HCT116 (cell line): ENCODE measurements at regions not wholly inside any gene's neighbourhood (a gene's known extent, or its start where the extent isn't known, plus 50 kb on each side); places are given as distances from the start of the nearest gene placed in this dataset.

Experiments
- ATAC-seq: fragments of 200-7000 bp; cut with Tn5 transposase; 2 replicates; pipeline ENCODE4 v1.9.1; 2020; ENCODE audit warnings: mild to moderate bottlenecking, moderate library complexity
- BruUV-seq: library from RNA; stranded (reverse); fragments of 400-500 nt; replicated peaks from 2 replicates; lab custom pipeline; 2021; lab: Mats Ljungman, UMichigan
- CTCF ChIA-PET: fragments of 300-600 bp; sonication (Branson Sonifier 250); formaldehyde crosslinking; loops from one replicate; lab custom pipeline; 2021; ENCODE audit warnings: antibody characterized with exemption; lab: Charles Lee
- POLR2A ChIA-PET: fragments of 300-600, 350-600 bp; sonication (Branson Sonifier 250); formaldehyde crosslinking; loops from one replicate; lab custom pipeline; 2021; ENCODE audit warnings: antibody characterized with exemption; lab: Charles Lee
- RAD21 ChIA-PET, 2 experiments: fragments of 300-600 bp; sonication (Branson Sonifier 250); formaldehyde crosslinking; loops; one replicate each; lab custom pipeline; 2023; ENCODE audit warnings: low total read pairs in 2 of 2; ENCODE audit not compliant: uncharacterized antibody in 2 of 2, unreplicated experiment in 2 of 2, low non-redundant PET in 1 of 2; lab: Charles Lee
- DNase-seq: peaks from one replicate; pipeline ENCODE4 v3.0.0-alpha.2; 2010; ENCODE audit warnings: low read depth, low spot score
- H2AFZ ChIP-seq: fragments of 200-600 bp; shearing (Covaris generic), sonication (generic); 2 replicates; pipeline ENCODE4 v1.6.1; 2017; ENCODE audit warnings: low read depth, mixed run types, mixed read lengths, antibody characterized with exemption, low read length; ENCODE audit not compliant: poor library complexity, severe bottlenecking
- H3K27ac ChIP-seq: 2 replicates; pipeline ENCODE4 v1.5.1; 2012; ENCODE audit warnings: low read depth, low read length
- H3K27me3 ChIP-seq: fragments of 200-600 bp; sonication (generic); 2 replicates; pipeline ENCODE4 v1.6.1; 2016; ENCODE audit warnings: mixed run types, low read length, mixed read lengths; ENCODE audit not compliant: insufficient read depth
- H3K36me3 ChIP-seq, 2 experiments: fragments of 200-500 bp in 1 of 2; fragments of 200-600 bp in 1 of 2; sonication (Bioruptor generic) in 1 of 2; sonication (generic) in 1 of 2; 2 replicates each; pipeline versions ENCODE4 v1.5.1 to v1.6.1; 2014 to 2016; ENCODE audit warnings: low read length in 2 of 2, inconsistent platforms in 1 of 2, mixed read lengths in 1 of 2, mixed run types in 1 of 2; ENCODE audit not compliant: insufficient read depth in 2 of 2, control insufficient read depth in 1 of 2
- H3K4me1 ChIP-seq, 2 experiments: fragments of 200-600 bp in 1 of 2; sonication (generic) in 1 of 2; 2 replicates each; pipeline versions ENCODE4 v1.5.1 to v1.6.1; 2012 to 2017; ENCODE audit warnings: low read length in 2 of 2, inconsistent platforms in 1 of 2, mild to moderate bottlenecking in 1 of 2, mixed read lengths in 1 of 2, mixed run types in 1 of 2, moderate library complexity in 1 of 2; ENCODE audit not compliant: insufficient read depth in 2 of 2, control insufficient read depth in 1 of 2
- H3K4me2 ChIP-seq: fragments of 200-600 bp; sonication (generic); 2 replicates; pipeline ENCODE4 v1.6.1; 2017; ENCODE audit warnings: mixed run types, low read length, mixed read lengths
- H3K4me3 ChIP-seq, 2 experiments: fragments of 200-600 bp in 1 of 2; sonication (generic) in 1 of 2; replicated peaks in 1 of 2; 2 replicates each; pipeline ENCODE4 v1.5.1; 2011 to 2016; ENCODE audit warnings: low read length in 2 of 2, control low read depth in 1 of 2, low read depth in 1 of 2, mild to moderate bottlenecking in 1 of 2, mixed read lengths in 1 of 2, mixed run types in 1 of 2
- H3K79me2 ChIP-seq: fragments of 200-600 bp; sonication (generic); 2 replicates; pipeline ENCODE4 v1.6.1; 2017; ENCODE audit warnings: mild to moderate bottlenecking, mixed run types, low read length, moderate library complexity, mixed read lengths; ENCODE audit not compliant: insufficient read depth
- H3K9ac ChIP-seq: fragments of 200-600 bp; sonication (generic); 2 replicates; pipeline ENCODE4 v1.6.1; 2016; ENCODE audit warnings: low read length, mixed read lengths
- H3K9me2 ChIP-seq: fragments of 200-600 bp; sonication (generic), shearing (Covaris generic); 2 replicates; pipeline ENCODE4 v1.6.1; 2017; ENCODE audit warnings: mixed run types, mild to moderate bottlenecking, moderate library complexity; ENCODE audit not compliant: insufficient read depth
- H3K9me3 ChIP-seq, 2 experiments: fragments of 200-500 bp in 1 of 2; fragments of 200-600 bp in 1 of 2; sonication (Bioruptor generic) in 1 of 2; sonication (generic) in 1 of 2; 2 replicates each; pipeline ENCODE4 v1.6.1; 2014 to 2017; ENCODE audit warnings: low read length in 2 of 2, mixed read lengths in 2 of 2, inconsistent platforms in 1 of 2, low read depth in 1 of 2, mild to moderate bottlenecking in 1 of 2, mixed run types in 1 of 2, moderate library complexity in 1 of 2; ENCODE audit not compliant: control insufficient read depth in 1 of 2, insufficient read depth in 1 of 2
- H4K20me1 ChIP-seq: fragments of 200-600 bp; sonication (generic), shearing (Covaris generic); 2 replicates; pipeline ENCODE4 v1.6.1; 2017; ENCODE audit warnings: mixed run types, mild to moderate bottlenecking, moderate library complexity; ENCODE audit not compliant: insufficient read depth
- CBX3 ChIP-seq: IDR thresholded peaks from 2 replicates; pipeline ENCODE4 v1.6.1; 2012; ENCODE audit warnings: low read depth
- CEBPB ChIP-seq: IDR thresholded peaks from 2 replicates; pipeline ENCODE4 v1.6.1; 2012; ENCODE audit warnings: low read depth
- EZH2 ChIP-seq: fragments of 200-600 bp; sonication (generic); IDR thresholded peaks from 2 replicates; pipeline ENCODE4 v1.6.1; 2017; ENCODE audit warnings: antibody characterized with exemption, mixed run types
- EZH2phosphoT487 ChIP-seq: fragments of 200-600 bp; IDR thresholded peaks from 2 replicates; pipeline ENCODE4 v1.6.1; 2018; ENCODE audit warnings: antibody characterized with exemption, borderline replicate concordance
- FOSL1 ChIP-seq: IDR thresholded peaks from 2 replicates; pipeline ENCODE4 v1.6.1; 2012; ENCODE audit warnings: low read depth
- JUND ChIP-seq: IDR thresholded peaks from 2 replicates; pipeline ENCODE4 v1.6.1; 2012
- POLR2A ChIP-seq: IDR thresholded peaks from 2 replicates; pipeline ENCODE4 v1.7.0; 2011; ENCODE audit warnings: borderline replicate concordance; ENCODE audit not compliant: insufficient read depth, insufficient read length; ENCODE audit errors: extremely low read depth
- RAD21 ChIP-seq: IDR thresholded peaks from 2 replicates; pipeline ENCODE4 v1.6.1; 2012; ENCODE audit warnings: low read depth, mild to moderate bottlenecking
- SIN3A ChIP-seq: IDR thresholded peaks from 2 replicates; pipeline ENCODE4 v1.6.1; 2012; ENCODE audit warnings: low read depth
- SP1 ChIP-seq: IDR thresholded peaks from 2 replicates; pipeline ENCODE4 v1.6.1; 2012; ENCODE audit warnings: low read depth
- SRF ChIP-seq: IDR thresholded peaks from 2 replicates; pipeline ENCODE4 v1.6.1; 2012; ENCODE audit warnings: low read depth
- TCF7L2 ChIP-seq: IDR thresholded peaks from 2 replicates; pipeline ENCODE4 v1.7.0; 2011; ENCODE audit warnings: borderline replicate concordance, inconsistent platforms; ENCODE audit not compliant: insufficient read depth, insufficient read length; ENCODE audit errors: extremely low read depth
- YY1 ChIP-seq: IDR thresholded peaks from 2 replicates; pipeline ENCODE4 v1.6.1; 2011; ENCODE audit warnings: low read length, low read depth, moderate library complexity, mild to moderate bottlenecking; ENCODE audit not compliant: insufficient replicate concordance; ENCODE audit errors: extremely low read depth
- ZFX ChIP-seq: fragments of 450-650 bp; IDR thresholded peaks from 2 replicates; pipeline ENCODE4 v1.6.1; 2017
- intact Hi-C: fragments of 100-400 bp; cut with micrococcal nuclease; formaldehyde crosslinking; loops from 2 replicates; pipeline ENCODE4 v1.10.0; 2022
- TF ChIP-seq, protein P1 (sequence below), 3 experiments: fragments of 200-600 bp in 1 of 3; sonication (generic) in 1 of 3; IDR thresholded peaks in 2 of 3; conservative IDR thresholded peaks in 1 of 3; 2 replicates each; pipeline ENCODE4 v1.5.1; 2012 to 2017; ENCODE audit warnings: low read depth in 2 of 3, low read length in 2 of 3, antibody characterized with exemption in 1 of 3, borderline replicate concordance in 1 of 3, control low read depth in 1 of 3, mild to moderate bottlenecking in 1 of 3, mixed read lengths in 1 of 3, mixed run types in 1 of 3, moderate library complexity in 1 of 3; ENCODE audit not compliant: insufficient read depth in 1 of 3
- TF ChIP-seq, protein P2 (sequence below): IDR thresholded peaks from 2 replicates; pipeline ENCODE4 v1.6.1; 2012
- TF ChIP-seq, protein P3 (sequence below): IDR thresholded peaks from 2 replicates; pipeline ENCODE4 v1.6.1; 2012
- TF ChIP-seq, protein P4 (sequence below): IDR thresholded peaks from 2 replicates; pipeline ENCODE4 v1.6.1; 2011; ENCODE audit warnings: mild to moderate bottlenecking, low read length, moderate library complexity; ENCODE audit not compliant: insufficient replicate concordance; ENCODE audit errors: extremely low read depth

DNA sequence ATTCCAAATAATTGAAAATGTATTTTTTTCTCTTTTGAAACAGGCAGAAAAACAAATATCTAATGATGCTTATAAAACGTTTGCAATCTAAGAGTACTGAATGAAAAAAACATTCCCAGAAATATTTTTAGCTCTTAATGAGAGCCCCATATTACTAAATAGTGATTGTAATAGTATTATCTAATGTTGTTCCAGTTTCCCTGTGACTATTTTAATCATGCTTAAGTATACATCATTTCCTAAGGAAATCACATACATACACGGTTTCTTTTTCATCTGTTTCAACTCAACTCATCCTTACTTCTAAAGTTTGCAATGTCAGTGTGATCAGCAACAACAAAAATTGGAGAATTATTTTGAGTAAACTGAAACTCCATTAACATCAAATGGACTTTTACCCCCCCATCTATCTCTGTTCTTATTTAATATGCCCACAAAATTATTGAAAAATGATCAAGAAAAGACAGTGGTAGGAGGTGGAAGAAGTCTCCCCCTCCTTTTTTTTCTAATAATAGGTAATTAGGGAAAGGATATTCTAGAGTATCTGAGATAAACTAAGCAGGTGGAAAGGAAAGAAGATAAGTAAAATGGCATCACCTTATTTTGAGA is 530.1 kb upstream of the ATP2B1 start (continued):
- TF ChIP-seq, protein P1, sequence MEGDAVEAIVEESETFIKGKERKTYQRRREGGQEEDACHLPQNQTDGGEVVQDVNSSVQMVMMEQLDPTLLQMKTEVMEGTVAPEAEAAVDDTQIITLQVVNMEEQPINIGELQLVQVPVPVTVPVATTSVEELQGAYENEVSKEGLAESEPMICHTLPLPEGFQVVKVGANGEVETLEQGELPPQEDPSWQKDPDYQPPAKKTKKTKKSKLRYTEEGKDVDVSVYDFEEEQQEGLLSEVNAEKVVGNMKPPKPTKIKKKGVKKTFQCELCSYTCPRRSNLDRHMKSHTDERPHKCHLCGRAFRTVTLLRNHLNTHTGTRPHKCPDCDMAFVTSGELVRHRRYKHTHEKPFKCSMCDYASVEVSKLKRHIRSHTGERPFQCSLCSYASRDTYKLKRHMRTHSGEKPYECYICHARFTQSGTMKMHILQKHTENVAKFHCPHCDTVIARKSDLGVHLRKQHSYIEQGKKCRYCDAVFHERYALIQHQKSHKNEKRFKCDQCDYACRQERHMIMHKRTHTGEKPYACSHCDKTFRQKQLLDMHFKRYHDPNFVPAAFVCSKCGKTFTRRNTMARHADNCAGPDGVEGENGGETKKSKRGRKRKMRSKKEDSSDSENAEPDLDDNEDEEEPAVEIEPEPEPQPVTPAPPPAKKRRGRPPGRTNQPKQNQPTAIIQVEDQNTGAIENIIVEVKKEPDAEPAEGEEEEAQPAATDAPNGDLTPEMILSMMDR (IDR thresholded peaks at IDR 0.05 in 2 of 3, conservative IDR thresholded peaks at IDR 0.05 in 1 of 3; ENCODE audit: borderline replicate concordance in 1 of 3, insufficient read depth in 1 of 3, low read depth in 2 of 3, low read length in 2 of 3): no peak

DNA sequence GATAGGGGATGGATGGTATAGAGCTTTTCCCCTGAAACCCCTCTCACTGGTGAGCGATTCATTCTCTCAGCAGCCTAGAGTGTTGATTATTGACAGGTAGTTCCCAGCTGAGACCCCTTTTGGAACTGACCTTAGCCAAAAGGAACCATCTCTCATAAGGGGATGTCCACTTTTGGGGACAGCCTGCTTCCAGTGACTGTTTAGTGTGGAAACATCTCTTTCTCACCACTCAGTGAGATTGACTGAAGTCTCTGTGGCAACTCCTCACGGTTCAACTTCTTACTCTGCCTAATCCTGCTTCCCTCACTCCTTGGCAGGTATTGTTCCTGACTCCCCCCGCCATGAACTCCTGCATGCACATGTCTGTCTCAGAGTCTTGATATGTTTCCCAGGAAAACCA is 529.2 kb upstream of the ATP2B1 start:
- no TSS peak for BruUV-seq
- RAD21 ChIA-PET: no interaction called here
- ATAC-seq (no peak), DNase-seq (no peak)
- POLR2A ChIA-PET: no interaction called here
- intact Hi-C loops: no loop called here
- H3K4me2 ChIP-seq: no peak overlapping the region
- no peak overlapping the region for H3K9ac ChIP-seq
- H4K20me1 ChIP-seq: no peaks in the 10 kb centered on the region
- H3K79me2 ChIP-seq: no peaks in the 10 kb centered on the region
- H3K4me1 ChIP-seq: no peaks in the 10 kb centered on the region
- H3K27me3 ChIP-seq: no peaks in the 10 kb centered on the region
- H3K36me3 ChIP-seq: no peaks in the 10 kb centered on the region
- no peak overlapping the region for H2AFZ ChIP-seq
- H3K9me3 ChIP-seq: no peaks in the 10 kb centered on the region
- TF ChIP-seq, protein P2, sequence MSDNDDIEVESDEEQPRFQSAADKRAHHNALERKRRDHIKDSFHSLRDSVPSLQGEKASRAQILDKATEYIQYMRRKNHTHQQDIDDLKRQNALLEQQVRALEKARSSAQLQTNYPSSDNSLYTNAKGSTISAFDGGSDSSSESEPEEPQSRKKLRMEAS: no peak
- TF ChIP-seq JUND: no peak
- TF ChIP-seq CEBPB: no peak
- TF ChIP-seq EZH2: no peak
- no peak for TF ChIP-seq SP1
- TF ChIP-seq EZH2phosphoT487: no peak
- TF ChIP-seq, protein P3, sequence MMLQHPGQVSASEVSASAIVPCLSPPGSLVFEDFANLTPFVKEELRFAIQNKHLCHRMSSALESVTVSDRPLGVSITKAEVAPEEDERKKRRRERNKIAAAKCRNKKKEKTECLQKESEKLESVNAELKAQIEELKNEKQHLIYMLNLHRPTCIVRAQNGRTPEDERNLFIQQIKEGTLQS: no peak
- TF ChIP-seq, protein P4, sequence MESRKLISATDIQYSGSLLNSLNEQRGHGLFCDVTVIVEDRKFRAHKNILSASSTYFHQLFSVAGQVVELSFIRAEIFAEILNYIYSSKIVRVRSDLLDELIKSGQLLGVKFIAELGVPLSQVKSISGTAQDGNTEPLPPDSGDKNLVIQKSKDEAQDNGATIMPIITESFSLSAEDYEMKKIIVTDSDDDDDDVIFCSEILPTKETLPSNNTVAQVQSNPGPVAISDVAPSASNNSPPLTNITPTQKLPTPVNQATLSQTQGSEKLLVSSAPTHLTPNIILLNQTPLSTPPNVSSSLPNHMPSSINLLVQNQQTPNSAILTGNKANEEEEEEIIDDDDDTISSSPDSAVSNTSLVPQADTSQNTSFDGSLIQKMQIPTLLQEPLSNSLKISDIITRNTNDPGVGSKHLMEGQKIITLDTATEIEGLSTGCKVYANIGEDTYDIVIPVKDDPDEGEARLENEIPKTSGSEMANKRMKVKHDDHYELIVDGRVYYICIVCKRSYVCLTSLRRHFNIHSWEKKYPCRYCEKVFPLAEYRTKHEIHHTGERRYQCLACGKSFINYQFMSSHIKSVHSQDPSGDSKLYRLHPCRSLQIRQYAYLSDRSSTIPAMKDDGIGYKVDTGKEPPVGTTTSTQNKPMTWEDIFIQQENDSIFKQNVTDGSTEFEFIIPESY: no peak
- no peak for TF ChIP-seq ZFX
- no peak for TF ChIP-seq FOSL1
- TF ChIP-seq SRF: no peak
- TF ChIP-seq TCF7L2: no peak
- no peak for TF ChIP-seq YY1
- TF ChIP-seq CBX3: no peak
- no peak for TF ChIP-seq SIN3A
- TF ChIP-seq POLR2A: no peak
- no peak for TF ChIP-seq RAD21
- no peaks in the 10 kb centered on the region; the same call in 1 of the 2 replicates for H3K9me2 ChIP-seq
- no peak overlapping the region for H3K27ac ChIP-seq
- CTCF ChIA-PET: no interaction called here
- no peak overlapping the region for H3K4me3 ChIP-seq
